Keratinocyte (primary cell): ENCODE measurements at regions not wholly inside any gene's neighbourhood (a gene's known extent, or its start where the extent isn't known, plus 50 kb on each side); places are given as distances from the start of the nearest gene placed in this dataset.

Source experiments
- DNase-seq: peaks from one replicate; pipeline ENCODE4 v3.0.0-alpha.2; 2011; ENCODE audit warnings: low read depth, missing footprints, low spot score
- FAIRE-seq: peaks from 2 replicates; lab custom pipeline; 2011; peaks lifted over from hg19 to GRCh38; lab: Jason Lieb, UNC
- H2AFZ ChIP-seq: 2 replicates; pipeline ENCODE4 v1.6.0; 2012; ENCODE audit warnings: low read length, control low read depth, inconsistent platforms; ENCODE audit not compliant: control insufficient read depth
- H3K27ac ChIP-seq: 2 replicates; pipeline ENCODE4 v1.5.1; 2011; ENCODE audit warnings: low read length; ENCODE audit not compliant: control insufficient read depth, insufficient read depth
- H3K27me3 ChIP-seq: 3 replicates; pipeline ENCODE4 v1.6.0; 2011; ENCODE audit warnings: low read length; ENCODE audit not compliant: control insufficient read depth, insufficient read depth; ENCODE audit errors: extremely low read depth
- H3K36me3 ChIP-seq, 2 experiments: 2 replicates in 1 of 2; 3 replicates in 1 of 2; pipeline ENCODE4 v1.5.1; 2011; ENCODE audit warnings: low read length in 2 of 2, mild to moderate bottlenecking in 1 of 2; ENCODE audit not compliant: control insufficient read depth in 2 of 2, insufficient read depth in 2 of 2; ENCODE audit errors: extremely low read depth in 1 of 2
- H3K4me1 ChIP-seq: 3 replicates; pipeline ENCODE4 v1.5.1; 2011; ENCODE audit warnings: low read length; ENCODE audit not compliant: control insufficient read depth, insufficient read depth; ENCODE audit errors: extremely low read depth
- H3K4me2 ChIP-seq: 3 replicates; pipeline ENCODE4 v1.6.0; 2011; ENCODE audit warnings: low read depth, low read length; ENCODE audit not compliant: control insufficient read depth, insufficient read depth; ENCODE audit errors: extremely low read depth
- H3K4me3 ChIP-seq, 3 experiments: fragments of 200-600 bp in 1 of 3; sonication (generic) in 1 of 3; 2 replicates in 2 of 3; 3 replicates in 1 of 3; pipeline ENCODE4 v1.5.1; 2011 to 2016; ENCODE audit warnings: low read length in 3 of 3, mild to moderate bottlenecking in 3 of 3, control low read depth in 2 of 3, inconsistent platforms in 1 of 3, low read depth in 1 of 3, mixed read lengths in 1 of 3, mixed run types in 1 of 3, moderate library complexity in 1 of 3; ENCODE audit not compliant: control insufficient read depth in 2 of 3, insufficient read depth in 2 of 3; ENCODE audit errors: extremely low read depth in 1 of 3
- H3K79me2 ChIP-seq: 2 replicates; pipeline ENCODE4 v1.6.0; 2012; ENCODE audit warnings: low read length; ENCODE audit not compliant: control insufficient read depth, insufficient read depth
- H3K9ac ChIP-seq: 3 replicates; pipeline ENCODE4 v1.6.0; 2011; ENCODE audit warnings: low read length; ENCODE audit not compliant: control insufficient read depth, insufficient read depth; ENCODE audit errors: extremely low read depth
- H3K9me1 ChIP-seq: 3 replicates; pipeline ENCODE4 v1.6.0; 2011; ENCODE audit warnings: low read length; ENCODE audit not compliant: control insufficient read depth, insufficient read depth; ENCODE audit errors: extremely low read depth
- H3K9me3 ChIP-seq: 2 replicates; pipeline ENCODE4 v1.5.1; 2012; ENCODE audit warnings: low read depth, low read length; ENCODE audit not compliant: control insufficient read depth
- H4K20me1 ChIP-seq: 3 replicates; pipeline ENCODE4 v1.6.0; 2011; ENCODE audit warnings: low read length; ENCODE audit not compliant: control insufficient read depth, insufficient read depth; ENCODE audit errors: extremely low read depth
- EZH2 ChIP-seq: IDR thresholded peaks from one replicate; pipeline ENCODE4 v1.6.1; 2012; ENCODE audit warnings: inconsistent platforms, mild to moderate bottlenecking, low read length, moderate library complexity
- dilution Hi-C: fragments of 300-500 bp; cut with MboI; formaldehyde crosslinking; loops from one replicate; pipeline ENCODE4 v1.7.0; 2020; ENCODE audit warnings: low sequenced_read_pairs; ENCODE audit not compliant: extremely low pct_ligation_motif_present
- TF ChIP-seq, protein P1 (sequence below), 3 experiments: IDR thresholded peaks in 1 of 3; conservative IDR thresholded peaks in 1 of 3; optimal IDR thresholded peaks in 1 of 3; 2 replicates in 2 of 3; 3 replicates in 1 of 3; pipeline versions ENCODE3 to v1.5.1; 2011; ENCODE audit warnings: low read length in 3 of 3, mild to moderate bottlenecking in 3 of 3, moderate library complexity in 2 of 3, control low read depth in 1 of 3, inconsistent platforms in 1 of 3; ENCODE audit not compliant: insufficient read depth in 2 of 3; ENCODE audit errors: extremely low read depth in 1 of 3

- no peak overlapping the region for H3K4me2 ChIP-seq
- H3K4me1 ChIP-seq: no peaks in the 10 kb centered on the region
- dilution Hi-C loops: no loop called here
- no peak for DNase-seq
- no peaks in the 10 kb centered on the region for H4K20me1 ChIP-seq
- H3K9me1 ChIP-seq: no peaks in the 10 kb centered on the region
- no peaks in the 10 kb centered on the region for H3K27me3 ChIP-seq
- H2AFZ ChIP-seq: no peak overlapping the region
- no peaks in the 10 kb centered on the region for H3K9me3 ChIP-seq
- H3K79me2 ChIP-seq: no peaks in the 10 kb centered on the region
- H3K9ac ChIP-seq: no peak overlapping the region
- no peaks in the 10 kb centered on the region for H3K36me3 ChIP-seq
- H3K27ac ChIP-seq: no peak overlapping the region
- no peak overlapping the region for H3K4me3 ChIP-seq
- FAIRE-seq: no peak
- TF ChIP-seq, protein P1, sequence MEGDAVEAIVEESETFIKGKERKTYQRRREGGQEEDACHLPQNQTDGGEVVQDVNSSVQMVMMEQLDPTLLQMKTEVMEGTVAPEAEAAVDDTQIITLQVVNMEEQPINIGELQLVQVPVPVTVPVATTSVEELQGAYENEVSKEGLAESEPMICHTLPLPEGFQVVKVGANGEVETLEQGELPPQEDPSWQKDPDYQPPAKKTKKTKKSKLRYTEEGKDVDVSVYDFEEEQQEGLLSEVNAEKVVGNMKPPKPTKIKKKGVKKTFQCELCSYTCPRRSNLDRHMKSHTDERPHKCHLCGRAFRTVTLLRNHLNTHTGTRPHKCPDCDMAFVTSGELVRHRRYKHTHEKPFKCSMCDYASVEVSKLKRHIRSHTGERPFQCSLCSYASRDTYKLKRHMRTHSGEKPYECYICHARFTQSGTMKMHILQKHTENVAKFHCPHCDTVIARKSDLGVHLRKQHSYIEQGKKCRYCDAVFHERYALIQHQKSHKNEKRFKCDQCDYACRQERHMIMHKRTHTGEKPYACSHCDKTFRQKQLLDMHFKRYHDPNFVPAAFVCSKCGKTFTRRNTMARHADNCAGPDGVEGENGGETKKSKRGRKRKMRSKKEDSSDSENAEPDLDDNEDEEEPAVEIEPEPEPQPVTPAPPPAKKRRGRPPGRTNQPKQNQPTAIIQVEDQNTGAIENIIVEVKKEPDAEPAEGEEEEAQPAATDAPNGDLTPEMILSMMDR (optimal IDR thresholded peaks at IDR 0.05 in 1 of 3, IDR thresholded peaks at IDR 0.05 in 1 of 3, conservative IDR thresholded peaks at IDR 0.05 in 1 of 3; ENCODE audit: extremely low read depth in 1 of 3, insufficient read depth in 2 of 3, low read length in 3 of 3): no peak
- TF ChIP-seq EZH2: no peak
Observed at GRCh38 chr11:29682856-29683255, 334.0 kb downstream of the KCNA4 start.

DNA sequence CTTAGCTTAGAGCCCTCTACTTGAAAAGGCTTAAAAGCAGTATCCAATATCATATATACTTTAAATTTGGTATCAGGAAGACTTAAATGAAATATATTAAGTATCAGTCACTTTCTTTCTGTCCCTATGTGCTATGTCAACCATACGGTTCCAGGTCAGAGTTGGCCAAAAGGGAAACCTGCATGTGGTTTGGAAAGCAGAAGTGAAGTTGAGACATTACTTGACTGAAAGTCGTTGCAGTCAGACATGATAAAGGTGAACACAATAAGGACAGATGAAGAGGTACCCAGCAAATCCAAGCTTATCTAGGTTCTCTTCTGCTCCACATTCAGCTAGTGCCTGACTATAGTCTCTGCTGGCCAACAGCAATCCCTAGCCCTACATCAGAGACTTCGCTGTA lies 336.8 kb downstream of the KCNA4 start:
- Histone ChIP-seq H3K27ac (no peak overlapping the region), H3K4me3 (no peak overlapping the region), H2AFZ (no peak overlapping the region), H3K4me1 (no peaks in the 10 kb centered on the region), H3K4me2 (no peak overlapping the region), H3K27me3 (no peaks in the 10 kb centered on the region), H4K20me1 (no peaks in the 10 kb centered on the region), H3K79me2 (no peaks in the 10 kb centered on the region), H3K9ac (no peak overlapping the region), H3K9me1 (no peaks in the 10 kb centered on the region), H3K36me3 (no peaks in the 10 kb centered on the region), H3K9me3 (no peaks in the 10 kb centered on the region)
- FAIRE-seq (no peak), DNase-seq (no peak)
- TF ChIP-seq, protein P1 (optimal IDR thresholded peaks at IDR 0.05 in 1 of 3, IDR thresholded peaks at IDR 0.05 in 1 of 3, conservative IDR thresholded peaks at IDR 0.05 in 1 of 3; ENCODE audit: extremely low read depth in 1 of 3, insufficient read depth in 2 of 3, low read length in 3 of 3): no peak
- no peak for TF ChIP-seq EZH2
- dilution Hi-C loops: no loop called here
